ENCODE measurements at regions not wholly inside any gene's neighbourhood (a gene's known extent, or its start where the extent isn't known, plus 50 kb on each side); places are given as distances from the start of the nearest gene placed in this dataset.

DNA sequence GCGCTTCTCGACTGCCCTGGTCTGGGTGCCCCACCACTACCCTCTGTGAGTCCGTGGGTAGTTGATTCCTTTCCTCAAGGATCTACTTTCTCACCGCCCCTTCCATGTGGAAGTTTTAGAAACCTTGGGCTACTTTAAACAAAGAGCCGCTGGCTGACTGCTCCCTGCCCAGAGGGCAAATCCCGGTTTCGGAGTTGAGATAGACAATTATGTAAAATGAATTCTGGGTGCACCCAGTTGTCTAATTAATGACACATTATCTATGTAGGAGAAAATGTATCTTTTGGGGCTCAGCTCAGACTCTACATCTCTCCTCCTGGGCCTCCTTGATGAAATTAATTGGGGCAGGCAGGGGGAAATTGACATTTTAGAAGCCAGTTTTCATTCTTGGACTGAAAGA is 305.4 kb downstream of the UQCRFS1 start:
- DNase-seq, result no peak
- intact Hi-C loops (cut with DNase I), result no loop called here

DNA sequence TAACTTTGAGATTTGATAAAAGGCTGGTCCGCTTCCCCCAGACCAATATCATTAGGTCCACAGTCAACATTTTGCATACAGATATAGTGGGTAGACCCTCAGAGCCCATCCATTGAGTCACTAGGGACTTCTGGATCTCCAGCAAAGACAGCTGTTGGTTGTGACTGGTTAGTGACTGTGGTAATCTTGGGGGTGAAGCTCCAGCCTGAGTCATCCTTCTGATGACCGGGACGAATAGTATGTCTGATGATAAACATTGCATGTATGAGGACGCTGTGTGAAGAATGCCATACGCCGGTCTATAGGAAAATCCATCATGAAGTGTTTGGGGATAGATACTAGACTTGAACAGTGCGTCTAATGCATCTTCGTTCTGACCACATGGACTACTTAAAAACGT is 307.0 kb downstream of the UQCRFS1 start:
- DNase-seq, result no peak
- intact Hi-C loops (cut with DNase I), result no loop called here

GRCh38 chr19:28899703-28900102 is 313.2 kb downstream of the UQCRFS1 start:
- intact Hi-C loops (cut with DNase I), result no loop called here
- no peak for DNase-seq

GRCh38 chr19:28898249-28898648 is 314.7 kb downstream of the UQCRFS1 start:
- DNase-seq, result no peak
- intact Hi-C loops (cut with DNase I), result no loop called here

- DNase-seq, result no peak
- intact Hi-C loops (cut with DNase I), result no loop called here
Observed at GRCh38 chr19:28889941-28890670, 322.8 kb downstream of the UQCRFS1 start.

DNA sequence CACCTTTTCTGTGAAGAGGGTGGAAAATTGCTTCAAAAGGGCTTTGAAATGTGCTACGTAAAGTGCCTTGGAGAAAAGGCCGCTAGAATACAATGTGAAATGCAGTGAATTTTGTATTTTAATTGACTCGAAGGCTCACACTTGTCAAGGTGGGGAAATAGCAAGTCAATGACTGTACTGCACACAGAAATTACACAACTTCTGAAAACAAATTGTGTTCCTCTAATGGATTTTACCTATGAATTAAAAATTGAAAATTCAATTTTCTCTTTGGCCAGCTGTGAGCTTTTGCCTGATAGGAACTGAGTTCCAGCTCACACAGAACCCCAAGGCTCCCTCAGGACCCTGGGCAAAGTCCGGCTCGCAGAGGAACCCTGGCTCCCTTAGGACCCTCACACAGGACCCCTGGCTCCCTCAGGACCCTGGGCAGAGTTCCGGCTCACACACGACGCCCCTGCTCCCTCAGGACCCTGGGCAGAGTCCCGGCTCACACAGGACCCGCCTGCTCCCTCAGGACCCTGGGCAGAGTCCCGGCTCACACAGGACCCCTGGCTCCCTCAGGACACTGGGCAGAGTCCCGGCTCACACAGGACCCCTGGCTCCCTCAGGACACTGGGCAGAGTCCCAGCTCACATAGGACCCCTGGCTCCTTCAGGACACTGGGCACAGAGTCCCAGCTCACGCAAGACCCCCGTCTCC is 324.9 kb downstream of the UQCRFS1 start:
- intact Hi-C loops (cut with DNase I), result no loop called here
- peak in 2 of 10 donors; percentile 89 to 90 for DNase-seq

DNA sequence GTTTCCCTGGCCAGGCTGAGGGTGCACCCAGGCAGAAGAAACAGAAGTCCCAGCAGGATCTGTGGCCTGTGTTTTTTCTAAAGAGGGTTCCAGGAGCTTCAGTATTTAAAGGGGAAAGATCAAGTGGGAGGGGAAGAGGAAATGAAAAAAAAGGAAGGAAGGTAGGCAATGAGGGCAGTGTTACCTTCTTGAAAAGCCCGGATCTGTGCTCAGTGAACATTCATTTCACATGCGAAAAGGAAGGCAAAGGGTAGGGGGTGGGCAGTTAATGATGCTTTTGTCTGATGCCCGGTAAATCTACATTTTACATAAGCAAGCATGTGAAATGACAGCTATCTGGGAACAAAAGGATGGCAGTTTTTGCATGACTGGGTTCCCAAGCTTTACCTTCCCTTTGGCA is 326.2 kb downstream of the UQCRFS1 start:
- intact Hi-C loops (cut with DNase I), result no loop called here
- no peak for DNase-seq

GRCh38 chr19:28885965-28886364 is 327.0 kb downstream of the UQCRFS1 start:
- no peak for DNase-seq
- intact Hi-C loops (cut with DNase I), result no loop called here

GRCh38 chr19:28884786-28885476 is 328.0 kb downstream of the UQCRFS1 start:
- no peak for DNase-seq
- intact Hi-C loops (cut with DNase I), result no loop called here

DNA sequence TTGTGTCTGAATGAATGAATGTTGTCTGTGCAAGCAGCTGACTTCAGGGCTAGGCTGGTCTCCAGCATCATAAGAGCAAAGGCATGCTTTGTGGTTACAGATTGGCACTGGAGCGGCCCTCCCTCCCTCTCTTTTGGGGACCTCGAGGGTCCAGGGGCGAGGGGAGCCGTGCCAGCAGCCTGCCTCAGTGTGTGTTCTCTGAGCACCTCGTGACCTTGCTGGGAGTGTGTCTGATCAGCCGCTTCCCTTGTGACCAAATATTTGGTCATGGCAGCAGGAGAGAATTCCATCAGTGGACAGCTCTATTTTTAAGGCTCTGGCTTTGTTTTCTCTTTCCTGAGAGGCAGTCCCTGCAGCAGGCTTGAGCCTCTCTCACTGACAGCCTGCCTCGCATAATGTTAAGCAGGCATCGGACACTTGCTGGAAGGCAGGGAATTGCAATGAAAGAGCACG is 329.7 kb downstream of the UQCRFS1 start:
- intact Hi-C loops (cut with DNase I), result no loop called here
- DNase-seq, result peak in 3 of 10 donors; percentile 8 to 26 (median 19)

GRCh38 chr19:28882818-28883217 is 330.1 kb downstream of the UQCRFS1 start:
- intact Hi-C loops (cut with DNase I), result no loop called here

DNA sequence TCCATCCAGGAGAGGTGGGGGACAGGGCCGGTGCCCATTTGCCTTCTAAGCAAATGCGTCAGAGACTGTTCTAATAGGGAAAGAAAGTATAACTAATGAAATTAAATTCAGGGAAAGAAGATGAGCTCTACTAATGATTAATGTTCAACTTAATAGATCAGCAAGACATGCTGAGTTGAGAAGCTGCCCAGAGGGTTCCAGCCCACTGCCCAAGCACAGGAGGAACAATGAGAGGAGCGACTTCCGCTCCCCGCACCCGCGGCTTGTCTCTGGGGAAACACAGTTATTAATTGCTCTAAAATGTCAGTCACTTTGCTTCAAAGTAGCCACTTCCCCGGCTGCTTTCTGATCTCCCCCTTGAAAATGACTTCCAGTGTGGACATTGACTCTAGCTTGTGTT is 331.3 kb downstream of the UQCRFS1 start:
- intact Hi-C loops (cut with DNase I), result no loop called here
- DNase-seq, result no peak

More at GRCh38 chr19:28882818-28883217, 330.1 kb downstream of the UQCRFS1 start:
- no peak for DNase-seq

DNA sequence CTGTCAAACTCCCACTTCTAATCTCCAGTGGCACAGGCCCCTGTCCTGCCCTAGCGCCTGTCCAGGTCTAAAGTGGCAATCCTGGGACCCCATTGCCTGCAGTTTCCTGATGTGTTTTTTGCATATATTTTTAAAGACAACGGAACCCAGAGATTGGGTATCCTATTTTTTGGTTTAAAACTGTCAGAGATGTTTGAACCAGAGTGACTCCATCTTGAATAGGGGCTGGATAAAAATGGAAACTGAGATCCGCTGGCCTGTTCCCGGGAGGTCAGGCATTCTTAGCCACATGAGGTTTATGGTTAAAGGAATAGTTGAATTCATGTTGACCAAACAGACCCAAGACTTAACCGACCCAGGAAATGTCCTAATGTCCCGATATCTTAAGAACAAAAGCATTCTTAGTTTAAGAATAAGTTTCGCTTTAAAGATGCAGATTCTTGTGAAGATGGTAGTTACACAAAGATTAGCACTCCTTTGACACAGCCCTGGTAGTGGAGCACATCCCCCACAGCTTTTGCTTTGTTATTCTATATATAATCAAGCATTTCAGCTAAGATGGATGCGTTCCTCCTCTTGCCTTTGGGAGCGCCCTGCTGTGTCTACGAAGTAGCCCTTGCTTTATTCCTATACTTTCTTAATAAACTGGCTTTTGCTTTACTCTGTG is 332.1 kb downstream of the UQCRFS1 start:
- intact Hi-C loops (cut with DNase I), result no loop called here
- DNase-seq, result no peak

GRCh38 chr19:28878862-28879566 is 333.9 kb downstream of the UQCRFS1 start:
- DNase-seq, result peak; percentile 33 to 96 (median 78)
- intact Hi-C loops (cut with DNase I), result loop anchor here (1.0 to 5.0 kb wide), 2 partner anchors 142 to 412 kb away; no protein-coding TSS in a partner anchor

- peak in 1 of 10 donors; percentile 13 for DNase-seq
- intact Hi-C loops (cut with DNase I), result loop anchor here (5.0 kb wide), 1 partner anchor 409 kb away; no protein-coding TSS in a partner anchor
Observed at GRCh38 chr19:28876609-28877123, 336.3 kb downstream of the UQCRFS1 start.

- peak in 1 of 10 donors; percentile 52 for DNase-seq
- intact Hi-C loops (cut with DNase I), result loop anchor here (5.0 kb wide), 1 partner anchor 407 kb away; no protein-coding TSS in a partner anchor
Observed at GRCh38 chr19:28874742-28875141, 338.2 kb downstream of the UQCRFS1 start.

DNA sequence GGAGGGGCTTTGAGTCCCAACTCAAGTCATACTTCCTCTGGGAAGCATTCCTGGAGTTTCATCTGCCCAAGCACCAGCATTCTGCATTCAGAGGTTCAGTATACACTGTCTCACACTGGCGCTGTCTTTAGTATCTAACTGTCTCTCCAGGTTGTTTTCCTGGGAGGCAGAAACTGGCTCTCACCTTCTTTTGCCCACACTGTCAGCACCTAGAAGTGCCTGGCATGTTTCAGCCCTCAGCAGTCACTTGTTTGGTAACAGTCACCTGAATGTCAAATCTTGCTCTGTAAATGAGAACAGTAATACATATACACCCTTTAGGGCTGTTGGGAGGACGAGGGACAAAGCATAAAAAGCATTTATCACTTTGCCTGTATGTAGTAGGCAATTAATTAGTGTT is 339.6 kb downstream of the UQCRFS1 start:
- intact Hi-C loops (cut with DNase I), result no loop called here
- no peak for DNase-seq

GRCh38 chr19:28871099-28871725 is 341.7 kb downstream of the UQCRFS1 start:
- intact Hi-C loops (cut with DNase I), result no loop called here

DNA sequence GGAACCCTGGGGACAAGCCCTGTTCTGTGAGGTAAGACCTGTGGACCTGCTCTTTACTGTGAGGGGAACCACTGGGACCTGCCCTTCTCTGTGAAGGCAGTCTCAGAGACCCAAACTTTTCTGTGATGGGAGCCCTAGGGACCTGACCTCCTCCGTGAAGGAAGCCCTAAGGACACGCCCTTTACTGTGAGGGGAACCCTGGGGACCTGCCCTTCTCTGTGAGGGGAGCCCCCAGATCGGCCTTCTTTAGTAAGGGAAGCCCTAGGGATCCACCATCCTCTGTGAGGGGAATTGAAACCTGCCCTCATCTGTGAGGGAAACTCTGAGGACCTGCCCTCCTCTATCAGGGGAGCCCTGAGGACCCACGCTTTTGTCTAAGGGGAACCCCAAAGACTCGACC is 343.5 kb downstream of the UQCRFS1 start:
- no peak for DNase-seq
- intact Hi-C loops (cut with DNase I), result no loop called here

More at GRCh38 chr19:28871099-28871725, 341.7 kb downstream of the UQCRFS1 start:
- peak in 1 of 10 donors; percentile 72 for DNase-seq
